Endodermal cell (in vitro differentiated cells): ENCODE measurements at regions not wholly inside any gene's neighbourhood (a gene's known extent, or its start where the extent isn't known, plus 50 kb on each side); places are given as distances from the start of the nearest gene placed in this dataset.

ENCODE experiments used
- DNase-seq: peaks from one replicate; pipeline ENCODE4 v3.0.0-alpha.2; 2017
- H3K27ac ChIP-seq: 2 replicates; pipeline ENCODE4 v1.5.1; 2013; ENCODE audit warnings: mild to moderate bottlenecking, low read depth, low read length, moderate library complexity
- H3K27me3 ChIP-seq: 2 replicates; pipeline ENCODE4 v1.6.1; 2013; ENCODE audit warnings: mild to moderate bottlenecking, low read length, moderate library complexity; ENCODE audit not compliant: insufficient read depth, control insufficient read depth, poor library complexity, severe bottlenecking
- H3K36me3 ChIP-seq: 2 replicates; pipeline ENCODE4 v1.7.0; 2013; ENCODE audit warnings: mild to moderate bottlenecking, low read length, moderate library complexity; ENCODE audit not compliant: control insufficient read depth, insufficient read depth
- H3K4me1 ChIP-seq: one replicate; pipeline ENCODE4 v1.7.0; 2013; ENCODE audit warnings: low read length; ENCODE audit not compliant: control insufficient read depth, insufficient read depth
- H3K4me3 ChIP-seq: 2 replicates; pipeline ENCODE4 v1.5.1; 2013; ENCODE audit warnings: mild to moderate bottlenecking, low read length, moderate library complexity
- H3K9ac ChIP-seq: 2 replicates; pipeline ENCODE4 v1.6.1; 2013; ENCODE audit warnings: mild to moderate bottlenecking, low read length, moderate library complexity; ENCODE audit not compliant: poor library complexity, severe bottlenecking; ENCODE audit errors: extremely low read depth
- H3K9me3 ChIP-seq: 2 replicates; pipeline ENCODE4 v1.6.1; 2013; ENCODE audit warnings: mild to moderate bottlenecking, low read length, moderate library complexity; ENCODE audit not compliant: control insufficient read depth
- H3K27ac Mint-ChIP-seq: 2 replicates; pipeline ENCODE4 v1.8.0; 2020; ENCODE audit warnings: mixed read lengths
- H3K27me3 Mint-ChIP-seq: 2 replicates; pipeline ENCODE4 v1.8.0; 2021; ENCODE audit warnings: mild to moderate bottlenecking, mixed read lengths; ENCODE audit not compliant: insufficient read depth
- H3K36me3 Mint-ChIP-seq: 2 replicates; pipeline ENCODE4 v1.8.0; 2020; ENCODE audit warnings: low read depth, mixed read lengths
- H3K4me1 Mint-ChIP-seq: 2 replicates; pipeline ENCODE4 v1.8.0; 2020; ENCODE audit warnings: mixed read lengths
- H3K4me3 Mint-ChIP-seq: 2 replicates; pipeline ENCODE4 v1.8.0; 2020; ENCODE audit warnings: mild to moderate bottlenecking, moderate library complexity, mixed read lengths
- H3K9me3 Mint-ChIP-seq: 2 replicates; pipeline ENCODE4 v1.8.0; 2020; ENCODE audit warnings: mild to moderate bottlenecking, mixed read lengths
- WGBS, 2 experiments: methylation state at CpG; one replicate each; pipeline versions ENCODE4 v1.1.5 to v1.1.7; 2013; ENCODE audit warnings: missing lambda C conversion rate in 2 of 2, mixed read lengths in 1 of 2; ENCODE audit not compliant: insufficient coverage in 1 of 2, insufficient read length in 1 of 2; 5-methylcytosine and 5-hydroxymethylcytosine counted together
- TF ChIP-seq, protein P1 (sequence below): fragments of 200-600 bp; sonication (generic); conservative IDR thresholded peaks from 2 replicates; pipeline ENCODE4 v1.5.0; 2021; ENCODE audit warnings: antibody characterized with exemption, mild to moderate bottlenecking

DNA sequence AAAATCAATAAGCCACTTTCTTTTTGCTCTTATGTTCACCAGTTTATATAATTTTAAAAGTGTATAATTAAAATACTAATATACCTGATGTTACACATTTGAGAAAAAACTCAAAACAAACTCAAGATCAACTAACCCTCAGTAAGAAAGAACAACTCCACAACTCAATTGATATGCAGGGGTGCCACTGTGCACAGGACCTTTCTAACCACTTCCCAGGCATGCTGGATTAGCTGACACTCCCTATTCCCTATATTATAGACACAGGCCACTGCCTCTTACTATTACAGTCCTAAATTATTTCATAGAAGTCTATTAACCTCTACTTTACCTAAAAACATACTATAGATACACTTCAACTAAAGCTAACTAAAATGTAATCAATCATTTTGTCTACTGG is 191.7 kb upstream of the KRR1 start:
- Mint-ChIP-seq H3K27ac (no peak overlapping the region), H3K27me3 (no peaks in the 10 kb centered on the region), H3K9me3 (no peaks in the 10 kb centered on the region), H3K36me3 (no peaks in the 10 kb centered on the region), H3K4me1 (peaks cover 9% of the 10 kb centered on the region), H3K4me3 (no peak overlapping the region)
- TF ChIP-seq, protein P1, sequence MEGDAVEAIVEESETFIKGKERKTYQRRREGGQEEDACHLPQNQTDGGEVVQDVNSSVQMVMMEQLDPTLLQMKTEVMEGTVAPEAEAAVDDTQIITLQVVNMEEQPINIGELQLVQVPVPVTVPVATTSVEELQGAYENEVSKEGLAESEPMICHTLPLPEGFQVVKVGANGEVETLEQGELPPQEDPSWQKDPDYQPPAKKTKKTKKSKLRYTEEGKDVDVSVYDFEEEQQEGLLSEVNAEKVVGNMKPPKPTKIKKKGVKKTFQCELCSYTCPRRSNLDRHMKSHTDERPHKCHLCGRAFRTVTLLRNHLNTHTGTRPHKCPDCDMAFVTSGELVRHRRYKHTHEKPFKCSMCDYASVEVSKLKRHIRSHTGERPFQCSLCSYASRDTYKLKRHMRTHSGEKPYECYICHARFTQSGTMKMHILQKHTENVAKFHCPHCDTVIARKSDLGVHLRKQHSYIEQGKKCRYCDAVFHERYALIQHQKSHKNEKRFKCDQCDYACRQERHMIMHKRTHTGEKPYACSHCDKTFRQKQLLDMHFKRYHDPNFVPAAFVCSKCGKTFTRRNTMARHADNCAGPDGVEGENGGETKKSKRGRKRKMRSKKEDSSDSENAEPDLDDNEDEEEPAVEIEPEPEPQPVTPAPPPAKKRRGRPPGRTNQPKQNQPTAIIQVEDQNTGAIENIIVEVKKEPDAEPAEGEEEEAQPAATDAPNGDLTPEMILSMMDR: no peak
- Histone ChIP-seq H3K36me3 (no peaks in the 10 kb centered on the region), H3K27ac (no peak overlapping the region), H3K9me3 (no peaks in the 10 kb centered on the region), H3K9ac (no peak overlapping the region), H3K4me1 (no peaks in the 10 kb centered on the region), H3K4me3 (no peak overlapping the region), H3K27me3 (no peaks in the 10 kb centered on the region)
- no peak for DNase-seq

DNA sequence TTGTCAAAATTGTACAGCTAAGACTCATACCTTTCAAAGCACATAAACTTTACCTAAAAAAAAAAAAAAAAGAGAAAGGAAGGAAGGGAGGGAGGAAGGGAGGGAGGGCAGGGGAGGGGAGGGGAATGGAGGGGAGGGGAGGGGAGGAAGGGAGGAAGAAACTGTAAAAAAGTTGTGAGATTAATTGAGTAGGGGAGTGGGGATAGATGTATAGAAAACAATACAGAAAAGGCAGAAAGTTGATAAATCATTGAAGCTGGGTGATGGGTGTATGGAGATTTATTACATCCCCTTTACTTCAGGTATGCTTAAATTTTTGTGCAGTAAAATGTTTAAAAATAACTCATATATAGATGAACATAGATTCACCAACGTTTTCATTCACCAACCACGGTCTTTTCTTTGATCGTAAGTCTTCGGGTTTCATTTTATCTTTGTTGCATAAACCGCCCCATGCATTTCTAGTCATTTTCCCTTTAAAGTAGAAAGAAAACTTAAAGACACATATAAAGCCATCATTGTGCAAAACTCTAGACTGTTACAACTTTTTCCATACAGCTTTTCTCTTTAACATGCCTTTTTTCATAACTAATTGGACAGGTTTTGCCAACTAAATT is 191.2 kb upstream of the KRR1 start:
- H3K9ac ChIP-seq: no peak overlapping the region
- no peak overlapping the region for H3K27ac ChIP-seq
- no peaks in the 10 kb centered on the region for H3K4me1 ChIP-seq
- H3K9me3 ChIP-seq: no peaks in the 10 kb centered on the region
- DNase-seq: no peak
- H3K36me3 Mint-ChIP-seq: no peaks in the 10 kb centered on the region
- no peak overlapping the region for H3K4me3 Mint-ChIP-seq
- no peak overlapping the region for H3K4me3 ChIP-seq
- H3K9me3 Mint-ChIP-seq: no peaks in the 10 kb centered on the region
- H3K27me3 ChIP-seq: no peaks in the 10 kb centered on the region
- TF ChIP-seq, protein P1: no peak
- no peak overlapping the region for H3K27ac Mint-ChIP-seq
- no peaks in the 10 kb centered on the region for H3K36me3 ChIP-seq
- H3K4me1 Mint-ChIP-seq: peaks cover 9% of the 10 kb centered on the region
- no peaks in the 10 kb centered on the region for H3K27me3 Mint-ChIP-seq
- WGBS, 2 experiments: 60% methylated on average over 4 of the region's 5 CpGs; no CpG with 5 or more reads in 1 of the 2 experiments

DNA sequence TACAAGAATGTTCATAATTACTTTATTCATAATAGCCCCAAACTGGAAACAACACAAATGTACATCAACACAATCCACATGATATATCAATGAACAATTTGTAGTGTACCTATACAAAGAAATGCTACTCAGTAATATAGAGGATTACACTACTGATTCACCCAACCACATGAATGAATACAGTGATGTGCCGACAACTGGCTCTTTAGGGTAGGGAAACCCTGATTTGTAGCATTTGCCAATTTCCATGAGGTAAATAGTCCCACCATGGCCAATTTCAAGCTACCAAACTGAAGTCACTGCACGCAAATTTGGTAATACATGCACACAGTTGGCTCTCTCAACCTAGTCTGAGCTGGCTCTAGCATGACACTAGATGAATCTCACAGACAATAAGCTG is 190.4 kb upstream of the KRR1 start:
- TF ChIP-seq, protein P1: no peak
- Mint-ChIP-seq H3K4me1 (peaks cover 8% of the 10 kb centered on the region), H3K4me3 (no peak overlapping the region), H3K27me3 (no peaks in the 10 kb centered on the region), H3K27ac (no peak overlapping the region), H3K9me3 (no peaks in the 10 kb centered on the region), H3K36me3 (no peaks in the 10 kb centered on the region)
- DNase-seq: no peak
- H3K27ac ChIP-seq: no peak overlapping the region
- H3K4me1 ChIP-seq: no peaks in the 10 kb centered on the region
- no peaks in the 10 kb centered on the region for H3K36me3 ChIP-seq
- H3K4me3 ChIP-seq: no peak overlapping the region
- WGBS, 2 experiments: 89 to 100% methylated on average over 2 of the region's 2 CpGs
- no peaks in the 10 kb centered on the region for H3K9me3 ChIP-seq
- H3K9ac ChIP-seq: no peak overlapping the region
- H3K27me3 ChIP-seq: no peaks in the 10 kb centered on the region
